ENCODE measurements at regions not wholly inside any gene's neighbourhood (a gene's known extent, or its start where the extent isn't known, plus 50 kb on each side); places are given as distances from the start of the nearest gene placed in this dataset.

- TF ChIP-seq CTCF (conservative IDR thresholded peaks at IDR 0.05) (no peak), EZH2 (IDR thresholded peaks at IDR 0.05; ENCODE audit: low read depth) (no peak)
- CTCF ChIA-PET: no interaction called here
- H3K36me3 ChIP-seq (ENCODE audit: low read depth): no peaks in the 10 kb centered on the region
- peak; percentile 53 to 82 for DNase-seq
- no peaks in the 10 kb centered on the region for H3K9me3 ChIP-seq (ENCODE audit: insufficient read depth, low read depth)
- no peak overlapping the region for H3K4me3 ChIP-seq
- POLR2A ChIA-PET (ENCODE audit: unreplicated experiment): no interaction called here
- no peaks in the 10 kb centered on the region for H4K20me1 ChIP-seq (ENCODE audit: insufficient read depth)
- H3K79me2 ChIP-seq (ENCODE audit: low read depth): no peaks in the 10 kb centered on the region
- no peaks in the 10 kb centered on the region for H3K9me2 ChIP-seq (ENCODE audit: insufficient read depth)
- H2AFZ ChIP-seq: no peak overlapping the region
- H3K4me2 ChIP-seq: peak overlapping the region; percentile 14
- no peaks in the 10 kb centered on the region for H3K27me3 ChIP-seq (ENCODE audit: insufficient read depth, low read depth)
- H3F3A ChIP-seq (ENCODE audit: insufficient read depth, low read depth): peaks cover 26% of the 10 kb centered on the region; the same call in 1 of the 2 replicates
- intact Hi-C loops (cut with micrococcal nuclease; ENCODE audit: unreplicated experiment): no loop called here
- H3K4me1 ChIP-seq (replicated peaks; ENCODE audit: insufficient read depth): peaks cover 13% of the 10 kb centered on the region
- no TSS peak for BruUV-seq (replicated peaks)
- no peak overlapping the region for H3K27ac ChIP-seq
These were observed 54.7 kb downstream of the SMIM38 start for GRCh38 chr11:69210310-69211035.

- Histone ChIP-seq H3K36me3 (ENCODE audit: low read depth) (no peaks in the 10 kb centered on the region), H3K79me2 (ENCODE audit: low read depth) (no peaks in the 10 kb centered on the region), H3K4me2 (no peak overlapping the region), H4K20me1 (ENCODE audit: insufficient read depth) (no peaks in the 10 kb centered on the region), H3K4me1 (replicated peaks; ENCODE audit: insufficient read depth) (peaks cover 23% of the 10 kb centered on the region), H3K9me2 (ENCODE audit: insufficient read depth) (no peaks in the 10 kb centered on the region), H3K27me3 (ENCODE audit: insufficient read depth, low read depth) (no peaks in the 10 kb centered on the region), H3K9me3 (ENCODE audit: insufficient read depth, low read depth) (no peaks in the 10 kb centered on the region), H3K27ac (no peak overlapping the region), H3K4me3 (no peak overlapping the region), H3F3A (ENCODE audit: insufficient read depth, low read depth) (peaks cover 31% of the 10 kb centered on the region), H2AFZ (no peak overlapping the region)
- intact Hi-C loops (cut with micrococcal nuclease; ENCODE audit: unreplicated experiment): no loop called here
- ChIA-PET POLR2A (ENCODE audit: unreplicated experiment) (no interaction called here), CTCF (no interaction called here)
- TF ChIP-seq EZH2 (IDR thresholded peaks at IDR 0.05; ENCODE audit: low read depth): no peak
- no peak for TF ChIP-seq CTCF (conservative IDR thresholded peaks at IDR 0.05)
- peak in 1 of 2 experiments; percentile 26 for DNase-seq
- BruUV-seq (replicated peaks): no TSS peak
These were observed 55.8 kb downstream of the SMIM38 start for GRCh38 chr11:69211540-69211919.

GRCh38 chr11:69211920-69212797 is 56.4 kb downstream of the SMIM38 start:
- Histone ChIP-seq H3K4me2 (no peak overlapping the region), H4K20me1 (ENCODE audit: insufficient read depth) (no peaks in the 10 kb centered on the region), H3K4me3 (no peak overlapping the region), H3K27me3 (ENCODE audit: insufficient read depth, low read depth) (no peaks in the 10 kb centered on the region), H3K9me2 (ENCODE audit: insufficient read depth) (no peaks in the 10 kb centered on the region), H3K9me3 (ENCODE audit: insufficient read depth, low read depth) (no peaks in the 10 kb centered on the region), H3K79me2 (ENCODE audit: low read depth) (no peaks in the 10 kb centered on the region), H2AFZ (no peak overlapping the region), H3F3A (ENCODE audit: insufficient read depth, low read depth) (peaks cover 38% of the 10 kb centered on the region), H3K36me3 (ENCODE audit: low read depth) (no peaks in the 10 kb centered on the region), H3K4me1 (replicated peaks; ENCODE audit: insufficient read depth) (peaks cover 24% of the 10 kb centered on the region), H3K27ac (no peak overlapping the region)
- BruUV-seq (replicated peaks): no TSS peak
- ChIA-PET CTCF (no interaction called here), POLR2A (ENCODE audit: unreplicated experiment) (no interaction called here)
- peak; percentile 37; the same call in 1 of the 2 replicates for TF ChIP-seq CTCF (conservative IDR thresholded peaks at IDR 0.05)
- TF ChIP-seq EZH2 (IDR thresholded peaks at IDR 0.05; ENCODE audit: low read depth): no peak
- no peak for DNase-seq
- intact Hi-C loops (cut with micrococcal nuclease; ENCODE audit: unreplicated experiment): no loop called here
